A172 (cell line): ENCODE measurements at regions not wholly inside any gene's neighbourhood (a gene's known extent, or its start where the extent isn't known, plus 50 kb on each side); places are given as distances from the start of the nearest gene placed in this dataset.
A peak's percentile ranks its signal among the peaks of the same experiment; 100 is the strongest.

Source experiments
- DNase-seq: peaks from one replicate; pipeline ENCODE4 v3.0.0-alpha.2; 2015; ENCODE audit warnings: low spot score

DNA sequence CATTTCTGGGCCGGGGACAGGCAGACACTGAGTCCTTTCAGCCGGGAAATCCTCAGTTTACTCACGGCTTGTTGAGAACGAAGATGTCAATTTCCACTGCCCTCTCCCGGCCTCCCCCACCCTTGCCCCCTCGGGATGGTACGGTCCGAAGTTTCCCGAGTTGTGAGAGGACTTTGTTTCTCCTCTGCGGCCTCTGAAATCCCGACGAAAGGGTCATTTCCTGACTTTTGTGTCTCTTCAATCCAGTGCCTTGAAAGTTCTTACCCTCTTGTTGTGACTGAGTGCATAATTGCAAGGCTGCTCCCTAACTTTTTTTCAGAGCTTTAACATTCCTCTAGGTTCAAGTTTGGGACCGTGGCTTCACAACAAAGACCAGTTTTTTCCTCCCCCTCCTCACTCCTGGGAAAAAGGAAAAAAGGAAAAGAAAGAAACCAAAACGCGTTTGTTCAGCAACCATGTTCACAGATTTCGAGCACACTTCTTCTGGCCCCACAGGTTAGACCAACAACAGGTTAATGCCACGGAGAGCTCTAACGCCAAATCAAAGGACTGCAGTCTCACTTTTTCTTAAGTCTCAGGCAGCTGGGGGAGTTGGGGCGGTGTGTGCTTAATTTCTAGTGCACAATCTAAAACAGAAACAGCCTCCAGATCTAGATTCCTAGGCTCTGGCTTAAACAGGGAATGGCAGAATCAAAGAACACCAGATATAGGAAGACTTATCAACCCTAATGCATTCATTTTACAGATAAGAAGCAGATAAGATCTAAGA is 138.9 kb downstream of the TMCO5A start:
- no peak for DNase-seq

DNA sequence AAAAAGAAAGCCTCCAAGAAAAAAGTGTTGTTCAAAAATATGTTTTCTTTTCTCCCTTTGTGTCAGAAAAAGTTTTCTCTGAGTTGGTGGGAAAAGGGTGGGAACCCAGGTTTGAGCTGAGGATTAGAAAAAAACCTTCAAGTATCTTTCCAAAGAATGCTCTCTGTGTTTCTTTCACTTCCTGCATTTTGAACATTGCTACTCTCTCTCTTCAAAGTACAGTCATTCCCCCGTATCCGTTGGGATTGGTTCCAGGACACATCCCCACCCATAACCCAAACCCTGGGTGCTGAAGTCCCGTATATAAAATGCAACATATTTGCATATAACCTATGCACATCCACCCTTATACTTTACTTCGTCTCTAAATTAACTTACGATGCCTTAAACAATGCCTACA is 139.6 kb downstream of the TMCO5A start:
- DNase-seq = no peak

DNA sequence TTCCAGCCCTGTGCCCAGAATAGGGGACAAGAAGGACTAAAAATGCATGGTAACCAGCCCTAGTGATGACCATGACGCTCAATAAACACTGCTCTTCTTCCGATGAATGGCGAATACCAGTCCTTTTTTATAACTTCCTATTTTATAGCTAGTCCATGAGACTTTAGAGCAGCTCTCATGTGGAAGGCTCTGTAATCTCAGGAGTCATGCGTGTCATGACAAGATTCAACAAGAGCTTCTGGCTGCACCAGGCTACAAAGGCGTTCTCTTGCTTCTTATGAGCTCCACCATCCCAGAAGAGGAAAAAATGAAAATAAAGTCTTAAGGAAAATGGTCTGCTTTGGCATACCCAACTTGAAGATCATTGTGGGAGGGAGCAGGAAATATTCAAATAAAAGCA is 141.0 kb downstream of the TMCO5A start:
- DNase-seq = no peak

DNA sequence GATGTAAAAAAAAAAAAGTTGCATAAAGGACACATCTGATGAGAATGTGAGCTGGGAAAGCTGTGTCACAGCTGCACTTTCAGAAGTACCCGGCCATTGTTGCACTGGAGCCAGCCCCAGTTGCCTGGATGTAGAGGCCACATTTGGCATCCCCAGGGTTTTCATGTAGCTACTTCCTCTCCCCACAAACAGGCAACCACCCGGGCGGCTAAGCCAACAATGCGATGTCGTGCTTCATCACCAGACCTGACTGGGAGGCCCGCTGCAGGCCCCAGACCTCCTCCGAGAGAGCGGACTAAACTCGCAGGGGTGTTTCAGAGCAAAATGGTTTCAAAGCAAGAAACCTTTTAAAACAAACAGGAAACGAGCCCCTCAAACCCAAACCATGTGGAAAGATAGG is 142.3 kb downstream of the TMCO5A start:
- DNase-seq = no peak

DNA sequence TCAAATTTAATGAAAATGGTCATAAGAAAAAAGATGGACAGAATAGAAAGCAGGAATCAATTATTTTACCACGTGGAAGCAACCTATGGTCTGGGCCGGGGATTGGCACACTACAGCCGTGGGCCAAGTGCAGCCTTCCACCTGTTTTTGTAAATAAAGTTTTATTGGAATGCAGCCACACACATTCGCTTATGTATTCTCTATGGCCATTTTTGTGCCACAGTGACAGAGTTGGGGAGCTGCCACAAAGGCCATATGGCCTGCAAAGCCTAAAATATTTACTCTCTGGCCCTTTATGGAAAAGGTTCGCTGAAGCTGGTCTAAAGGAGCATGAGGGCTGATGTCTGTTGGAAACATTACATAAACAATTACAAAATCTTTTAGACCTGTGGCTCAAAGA is 144.8 kb downstream of the TMCO5A start:
- DNase-seq = no peak

DNA sequence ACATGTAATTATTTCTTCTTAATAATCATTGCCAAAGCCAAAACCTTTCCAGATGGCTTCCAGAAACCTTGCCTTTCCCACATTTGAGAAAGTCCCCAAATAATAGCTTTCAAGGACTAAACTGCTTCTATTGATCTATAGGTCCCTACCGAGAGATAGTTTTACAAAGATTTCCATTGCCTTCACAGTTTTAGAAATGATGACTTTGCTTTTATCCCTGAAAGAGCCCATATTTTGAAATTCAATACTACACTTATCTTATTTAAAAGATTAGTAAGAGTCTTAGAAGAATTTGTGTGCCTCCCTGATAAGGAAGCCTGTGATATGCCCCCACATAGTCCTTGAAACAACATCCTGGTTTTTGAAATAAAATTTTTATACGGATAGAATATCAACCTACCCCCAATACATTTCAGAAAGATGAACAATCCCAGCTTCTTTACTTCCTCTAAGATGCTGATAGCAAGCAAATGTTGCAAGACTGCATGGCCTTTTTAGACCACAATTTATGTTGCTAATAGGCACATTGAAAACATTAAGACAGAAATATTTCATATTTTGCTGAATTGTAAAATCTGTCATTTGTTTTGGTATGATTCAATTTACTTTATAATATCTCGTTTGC is 146.3 kb downstream of the TMCO5A start:
- no peak for DNase-seq

DNA sequence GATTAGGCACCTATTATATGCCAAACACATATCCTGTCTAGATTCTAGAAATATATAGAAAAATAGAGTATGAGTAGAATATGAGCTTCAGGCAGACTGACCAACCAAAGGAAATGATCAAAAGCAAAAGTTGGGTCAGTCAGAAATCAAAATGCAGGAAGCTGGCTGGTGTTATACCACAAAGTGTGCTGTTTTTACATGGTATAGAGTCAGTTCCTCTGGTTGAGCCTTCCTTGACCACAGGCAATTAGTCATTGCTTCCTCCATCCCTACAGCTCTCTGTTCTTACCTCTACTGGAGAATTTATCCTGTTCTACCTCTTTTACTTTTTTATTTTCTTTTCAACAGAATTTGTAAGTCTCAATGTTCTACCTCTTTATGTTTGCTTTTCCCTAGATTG is 149.8 kb downstream of the TMCO5A start:
- DNase-seq = peak; percentile 38

DNA sequence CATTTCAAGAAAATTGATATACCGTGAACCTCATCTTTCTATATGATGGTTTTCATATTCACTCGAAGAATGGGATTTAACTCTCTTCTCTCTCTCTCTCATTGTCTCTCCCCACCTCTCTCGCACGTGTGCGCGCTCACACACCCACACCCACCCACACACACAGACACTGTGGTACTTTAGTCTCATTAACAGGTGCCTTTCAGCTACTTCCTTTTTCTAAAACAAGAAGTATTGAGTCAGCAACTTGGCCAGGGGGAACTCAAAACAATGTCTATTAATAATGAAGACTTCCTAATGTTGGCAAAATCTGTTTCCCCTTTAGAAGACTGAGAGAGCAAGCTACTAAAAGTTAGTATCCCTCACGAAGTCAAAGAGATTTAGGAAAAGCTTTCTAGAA is 150.7 kb downstream of the TMCO5A start:
- DNase-seq = no peak

DNA sequence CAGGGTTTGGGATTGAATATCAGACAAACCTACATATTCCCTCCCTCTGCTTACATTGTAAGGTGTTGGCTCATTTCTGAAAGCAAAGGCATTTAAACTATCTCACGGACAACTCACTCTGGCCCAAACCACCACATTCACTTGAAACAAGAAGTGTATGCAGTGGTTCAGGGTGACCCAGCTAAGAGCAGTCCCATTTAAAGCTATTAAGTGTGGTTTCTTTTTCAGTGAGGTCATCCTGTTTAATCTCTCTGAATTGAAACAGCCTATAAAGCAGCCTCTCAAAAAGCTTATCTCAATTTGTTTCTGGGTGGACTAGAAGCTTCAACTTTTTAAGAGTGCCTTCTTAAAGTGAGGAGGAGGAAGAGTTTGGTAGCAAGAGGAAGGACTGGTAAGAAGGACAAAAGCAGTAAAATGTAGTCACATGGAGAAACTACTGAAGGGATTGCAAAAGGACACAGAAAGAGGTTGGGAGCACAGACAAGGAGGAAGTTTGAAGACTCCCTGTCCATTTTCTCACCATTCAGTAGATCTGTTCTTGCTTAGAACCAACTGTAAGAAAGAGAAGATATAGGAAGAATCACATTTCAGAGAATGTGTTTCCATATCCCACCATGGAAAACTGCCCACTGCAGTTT is 151.6 kb downstream of the TMCO5A start:
- DNase-seq = no peak

DNA sequence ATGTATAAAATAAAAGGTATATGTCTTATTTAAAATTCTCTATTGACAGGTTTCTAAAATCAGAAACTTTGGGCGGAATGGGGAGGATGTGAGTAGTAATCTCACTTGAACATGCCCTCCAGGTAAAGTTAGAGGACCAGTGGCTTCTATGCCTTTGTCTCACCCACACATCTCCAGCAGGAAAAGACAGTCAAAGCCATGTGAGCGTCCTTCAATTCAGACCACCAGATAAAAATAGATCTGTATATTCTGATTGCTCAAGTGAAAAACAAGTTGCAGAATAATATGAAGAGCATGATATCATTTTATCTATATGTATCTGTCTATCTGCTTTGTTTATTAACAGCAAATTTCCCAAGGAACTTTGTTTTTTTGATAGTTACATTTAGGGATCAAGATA is 152.2 kb downstream of the TMCO5A start:
- DNase-seq = no peak

DNA sequence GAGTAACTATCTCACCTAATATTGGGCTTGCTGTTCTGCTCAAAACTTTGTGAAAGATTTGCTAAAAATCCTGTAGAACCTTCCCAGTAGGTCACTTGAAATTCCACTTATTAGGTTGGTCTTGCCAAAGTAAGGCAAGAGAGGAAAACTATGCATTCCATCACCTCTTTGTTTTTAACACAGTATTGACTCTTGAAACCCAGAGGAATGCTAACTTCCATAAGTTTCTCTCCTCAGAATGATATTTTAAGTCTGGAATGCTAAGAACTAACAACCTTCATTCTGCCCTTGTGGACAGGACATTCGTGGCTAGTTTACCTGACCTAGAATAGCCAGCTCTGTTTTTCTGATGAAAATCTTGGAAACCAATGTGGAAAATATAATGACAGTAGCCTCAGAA is 154.5 kb downstream of the TMCO5A start:
- DNase-seq = no peak

DNA sequence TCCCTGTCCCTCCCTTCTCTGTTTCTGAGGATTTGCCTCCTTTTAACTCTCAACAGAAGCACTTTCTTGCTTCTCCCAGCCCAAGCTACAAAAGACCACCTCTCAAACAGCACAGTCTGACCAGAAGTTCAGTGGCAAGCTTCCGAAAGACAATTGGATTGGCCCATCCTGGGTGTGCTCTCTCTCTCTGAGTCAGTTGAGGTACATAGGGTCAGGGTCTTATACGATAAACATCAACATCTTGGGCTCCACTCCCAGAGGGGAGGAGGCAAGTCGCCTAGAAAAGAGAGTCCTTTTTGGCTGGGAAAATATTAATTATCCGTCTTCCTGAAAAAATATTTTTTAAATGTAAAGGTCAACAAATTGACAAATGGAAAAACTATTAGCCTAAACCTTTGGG is 155.8 kb downstream of the TMCO5A start:
- no peak for DNase-seq

DNA sequence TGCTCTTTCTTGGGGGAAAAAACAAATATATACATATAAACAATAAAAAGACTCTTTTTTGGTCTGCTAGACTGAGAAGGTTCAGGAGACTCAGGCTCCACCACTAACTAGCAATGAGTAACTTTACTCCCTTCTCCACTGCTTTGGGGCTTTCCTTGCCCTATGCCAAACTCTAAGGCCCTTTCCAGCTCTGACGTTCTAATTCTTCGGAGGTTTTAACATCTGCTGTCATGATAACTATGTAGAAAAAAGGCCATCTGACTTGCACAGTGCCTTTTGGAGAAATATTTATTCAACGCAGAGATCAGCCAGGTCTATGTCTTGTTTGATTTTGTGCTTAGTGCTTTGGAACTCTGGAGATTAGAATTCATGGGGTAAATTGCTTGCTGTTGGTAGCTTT is 156.2 kb downstream of the TMCO5A start:
- DNase-seq = no peak

DNA sequence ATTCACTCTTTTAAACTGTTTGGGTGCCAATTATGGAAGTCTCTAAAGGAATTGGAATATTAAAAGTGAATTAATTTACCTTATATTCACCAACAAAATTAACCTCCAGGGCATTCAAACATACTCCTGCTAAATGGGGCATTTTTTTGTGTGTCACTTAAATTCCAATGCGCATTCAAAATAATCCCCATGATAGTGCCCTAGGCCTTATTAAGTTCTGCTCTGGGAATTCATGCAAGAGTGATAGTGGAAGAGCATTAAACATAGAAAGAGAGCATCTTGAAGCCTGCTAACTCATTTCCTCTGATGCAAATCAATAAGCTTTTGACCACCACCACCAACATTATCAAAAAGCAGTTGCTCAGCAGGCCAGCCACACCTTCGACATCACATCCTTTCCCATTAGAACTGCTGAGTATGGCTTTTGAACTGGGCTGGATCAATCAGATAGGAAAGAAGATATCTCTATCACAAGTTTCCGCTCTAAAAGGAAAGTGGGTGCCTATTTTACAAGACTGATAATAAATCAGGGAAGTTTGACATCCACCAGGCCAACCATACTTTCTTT is 156.7 kb downstream of the TMCO5A start:
- no peak for DNase-seq

DNA sequence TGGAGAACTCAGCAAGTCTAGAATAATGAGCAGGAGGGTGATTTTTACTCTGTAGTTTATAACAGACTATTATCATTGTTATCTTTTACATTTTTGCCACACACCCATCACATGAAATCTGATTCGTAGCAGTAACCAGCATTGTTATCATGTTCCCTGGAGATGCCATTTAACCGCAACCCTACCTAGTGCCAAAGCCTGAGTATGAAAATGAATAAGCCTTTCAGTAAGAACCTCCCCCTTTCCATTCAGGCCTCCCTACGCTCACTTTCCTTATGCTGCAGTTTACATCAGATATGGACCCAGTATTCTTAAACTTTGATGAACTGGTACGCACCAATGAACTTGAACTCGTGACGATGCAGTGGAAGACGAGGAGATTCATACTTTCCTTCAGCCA is 158.7 kb upstream of the SPRED1 start:
- no peak for DNase-seq

DNA sequence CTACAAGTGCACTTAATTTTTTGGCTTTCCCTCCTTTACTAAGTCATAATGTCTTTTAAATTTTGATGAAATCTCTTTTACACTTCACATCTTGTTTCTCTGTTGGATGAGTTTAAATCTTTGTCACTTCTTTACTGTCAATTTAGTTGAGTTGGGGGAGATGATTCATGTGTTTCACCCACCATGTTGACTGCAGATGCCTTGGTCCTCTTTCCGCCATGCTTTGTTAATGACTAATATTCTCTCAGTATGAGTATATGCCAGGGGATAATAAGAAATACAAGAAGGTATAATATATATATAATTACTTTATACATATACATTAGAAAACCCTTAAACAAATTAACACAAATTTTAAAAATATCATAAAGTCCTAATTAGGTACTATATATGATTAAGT is 149.7 kb upstream of the SPRED1 start:
- DNase-seq = no peak

DNA sequence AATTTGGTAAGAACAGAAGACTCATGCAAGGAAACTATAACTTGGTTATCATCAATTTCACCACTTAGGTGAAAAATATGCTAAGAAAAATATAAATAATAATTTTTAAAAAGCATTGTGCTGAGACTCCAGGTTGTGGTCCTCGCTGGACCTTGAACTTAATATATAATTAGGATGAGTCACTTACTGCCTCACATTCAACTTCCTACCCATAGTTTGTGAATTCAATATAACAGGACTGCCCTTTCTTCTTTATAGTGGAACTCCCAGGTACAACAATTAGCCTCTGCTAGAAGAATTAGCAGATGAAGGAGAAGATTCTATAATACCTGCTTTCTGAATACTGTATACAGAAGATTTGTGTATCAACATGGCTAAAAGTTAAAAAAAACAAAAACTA is 149.1 kb upstream of the SPRED1 start:
- DNase-seq = no peak

DNA sequence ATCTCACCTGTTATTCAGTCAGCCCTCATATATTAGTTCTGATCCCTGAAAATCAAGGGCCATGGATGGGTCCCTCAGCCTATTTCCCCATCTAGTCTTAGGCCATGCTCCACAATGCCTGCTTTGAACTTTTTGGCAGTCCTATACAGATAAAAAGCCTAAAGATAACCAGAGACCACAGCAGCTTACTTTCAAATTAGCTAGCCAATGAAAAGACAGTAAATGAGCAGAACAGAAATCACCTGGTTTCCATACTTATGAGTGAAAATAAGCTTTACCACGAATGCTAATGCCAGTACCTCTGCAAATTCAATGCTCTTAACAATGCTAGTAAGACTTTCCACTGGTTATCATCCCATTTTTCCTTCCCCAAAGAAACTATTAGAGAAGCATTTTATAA is 141.6 kb upstream of the SPRED1 start:
- no peak for DNase-seq

DNA sequence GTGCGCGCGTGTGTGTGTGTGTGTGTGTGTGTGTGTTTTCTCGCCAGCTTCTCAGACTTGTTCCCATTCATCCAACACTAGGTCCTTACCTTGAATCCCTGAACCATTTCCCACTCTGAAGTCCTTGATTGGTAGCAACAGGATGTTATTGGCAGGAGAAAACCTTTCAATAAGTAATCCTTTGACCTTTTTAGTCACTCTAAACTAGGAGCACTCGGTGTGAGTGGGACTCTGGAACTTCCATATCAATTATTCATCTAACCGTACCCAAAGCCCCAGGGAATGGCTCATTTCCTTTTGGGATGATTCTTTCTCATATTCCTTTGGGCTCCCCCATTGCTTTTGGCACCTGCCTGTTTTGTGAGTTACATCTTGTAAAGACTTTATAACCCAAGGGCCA is 140.2 kb upstream of the SPRED1 start:
- DNase-seq = no peak

DNA sequence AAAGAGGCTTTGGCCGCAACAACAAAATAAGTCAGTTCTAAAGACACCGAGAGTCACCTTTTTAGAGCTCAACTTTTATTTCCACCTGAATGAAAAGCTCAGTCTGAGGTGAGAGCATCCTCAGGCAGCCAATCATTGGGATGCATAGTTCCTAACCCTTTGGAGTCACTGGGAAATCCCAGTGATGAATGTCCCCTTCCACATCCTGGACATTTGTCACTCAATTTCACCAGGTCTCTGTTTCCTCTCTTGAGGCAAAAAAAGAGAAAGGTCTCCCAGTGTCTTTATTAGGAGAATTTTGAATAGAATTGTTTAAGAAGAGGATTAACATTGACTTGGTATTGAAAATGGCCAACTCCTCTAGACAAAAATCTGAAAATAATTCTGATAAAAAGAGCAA is 137.5 kb upstream of the SPRED1 start:
- DNase-seq = no peak

DNA sequence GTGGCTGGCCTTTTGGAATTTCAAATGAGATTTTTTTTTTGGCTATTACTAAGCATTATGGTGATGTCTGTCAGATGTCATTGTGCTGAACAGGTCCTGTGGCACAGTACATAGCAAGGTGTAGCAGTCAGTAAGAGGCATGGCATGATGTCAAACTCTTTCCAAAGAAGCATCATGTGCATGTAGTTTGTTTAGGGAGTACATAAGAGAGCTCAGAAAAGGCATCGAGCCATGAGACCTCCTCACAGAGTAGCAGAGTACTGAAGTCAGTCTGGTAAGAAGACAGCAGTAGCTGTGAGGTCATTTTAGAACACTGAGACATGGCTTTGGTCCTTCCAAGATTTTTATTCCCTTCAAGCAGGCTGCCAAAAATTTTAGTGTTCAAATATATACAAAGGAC is 134.9 kb upstream of the SPRED1 start:
- no peak for DNase-seq

DNA sequence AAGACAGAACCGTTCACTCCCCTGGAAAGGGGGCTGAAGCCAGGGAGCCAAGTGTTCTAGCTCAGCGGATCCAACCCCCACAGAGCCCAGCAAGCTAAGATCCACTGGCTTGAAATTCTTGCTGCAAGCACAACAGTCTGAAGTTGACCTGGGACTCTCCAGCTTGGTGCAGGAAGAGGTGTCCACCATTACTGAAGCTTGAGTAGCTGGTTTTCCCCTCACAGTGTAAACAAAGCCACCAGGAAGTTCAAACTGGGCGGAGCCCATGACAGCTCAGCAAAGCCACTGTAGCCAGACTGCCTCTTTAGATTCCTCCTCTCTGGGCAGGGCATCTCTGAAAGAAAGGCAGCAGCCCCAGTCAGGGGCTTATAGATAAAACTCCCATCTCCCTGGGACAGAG is 132.8 kb upstream of the SPRED1 start:
- peak; percentile 35 for DNase-seq

DNA sequence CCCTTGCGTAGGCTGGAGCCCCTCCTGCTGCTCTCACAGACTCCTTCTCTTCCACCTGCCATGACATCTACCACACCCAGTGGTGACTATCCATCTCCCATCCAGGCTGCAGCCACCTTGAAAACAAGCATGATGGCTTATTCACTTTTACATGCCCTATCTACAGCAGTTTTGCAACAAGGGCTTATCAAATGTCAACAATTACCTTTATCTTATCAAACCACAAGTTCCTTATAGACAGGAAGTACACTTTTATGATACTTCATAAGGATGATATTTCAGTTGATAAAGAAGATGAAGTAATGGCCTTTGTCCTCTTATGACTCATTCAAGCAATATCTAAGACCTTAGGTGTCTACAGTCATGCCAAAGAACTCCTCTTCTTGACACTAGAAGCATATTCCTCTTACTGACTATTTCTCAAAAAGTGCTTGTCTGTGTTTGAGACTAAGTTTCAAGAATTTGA is 125.3 kb upstream of the SPRED1 start:
- peak; percentile 79 for DNase-seq
